Calu3 (cell line): ENCODE measurements at regions not wholly inside any gene's neighbourhood (a gene's known extent, or its start where the extent isn't known, plus 50 kb on each side); places are given as distances from the start of the nearest gene placed in this dataset.

ENCODE experiments used
- BruUV-seq: library from RNA; stranded (reverse); fragments of 400-500 nt; replicated peaks from 2 replicates; lab custom pipeline; 2021; lab: Mats Ljungman, UMichigan
- CTCF ChIA-PET: fragments of 300-600 bp; sonication (Branson Sonifier 250); formaldehyde crosslinking; loops from one replicate; lab custom pipeline; 2022; ENCODE audit warnings: antibody characterized with exemption; lab: Charles Lee
- DNase-seq: peaks from one replicate; pipeline ENCODE4 v3.0.0; 2022
- H3K27ac Mint-ChIP-seq: one replicate; pipeline ENCODE4 v1.8.0; 2022; ENCODE audit warnings: mixed read lengths; ENCODE audit not compliant: unreplicated experiment
- H3K27me3 Mint-ChIP-seq: one replicate; pipeline ENCODE4 v1.8.0; 2022; ENCODE audit warnings: mixed read lengths; ENCODE audit not compliant: unreplicated experiment
- H3K36me3 Mint-ChIP-seq: one replicate; pipeline ENCODE4 v1.8.0; 2022; ENCODE audit warnings: mild to moderate bottlenecking, moderate library complexity, mixed read lengths; ENCODE audit not compliant: insufficient read depth, unreplicated experiment
- H3K4me1 Mint-ChIP-seq: one replicate; pipeline ENCODE4 v1.8.0; 2022; ENCODE audit warnings: mild to moderate bottlenecking, low read depth, mixed read lengths; ENCODE audit not compliant: unreplicated experiment
- H3K4me3 Mint-ChIP-seq: one replicate; pipeline ENCODE4 v1.8.0; 2022; ENCODE audit warnings: mild to moderate bottlenecking, low read depth, moderate library complexity, mixed read lengths; ENCODE audit not compliant: unreplicated experiment
- H3K9me3 Mint-ChIP-seq: one replicate; pipeline ENCODE4 v1.8.0; 2022; ENCODE audit warnings: low read depth, mixed read lengths; ENCODE audit not compliant: unreplicated experiment
- CTCF ChIP-seq: fragments of 200-600 bp; IDR thresholded peaks from one replicate; pipeline ENCODE4 v1.8.0; 2022; ENCODE audit warnings: antibody characterized with exemption; ENCODE audit not compliant: unreplicated experiment
- intact Hi-C: fragments of 100-400 bp; cut with micrococcal nuclease; formaldehyde crosslinking; loops from one replicate; pipeline ENCODE4 v1.10.0; 2022; ENCODE audit not compliant: unreplicated experiment

DNA sequence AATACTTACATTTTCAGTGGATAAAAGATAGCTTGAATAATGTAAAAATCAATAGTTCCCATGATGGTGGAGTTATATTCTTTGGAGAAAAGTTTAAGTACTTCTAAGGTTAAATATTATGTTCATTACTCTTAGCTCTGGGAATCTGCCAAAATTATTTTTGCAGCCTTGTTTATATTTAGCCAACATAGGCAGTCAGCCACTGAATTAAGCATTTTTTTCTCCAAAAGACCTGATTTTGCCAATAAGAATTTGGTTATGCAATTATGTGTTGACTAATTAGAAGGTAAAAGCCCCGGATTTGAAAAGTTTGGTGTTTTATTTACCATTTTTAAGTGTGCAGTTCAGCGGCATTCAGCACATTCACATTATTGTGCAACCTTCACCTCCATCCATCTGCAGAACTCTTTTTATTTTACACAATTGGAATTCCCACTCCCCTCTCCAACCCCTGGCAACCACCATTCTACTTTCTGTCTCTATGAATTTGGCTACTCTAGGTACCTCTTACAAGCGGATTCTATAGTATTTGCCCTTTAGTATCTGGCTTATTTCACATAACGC is 90.1 kb upstream of the C1QTNF9B start:
- Mint-ChIP-seq H3K9me3 (no peaks in the 10 kb centered on the region), H3K27me3 (peaks cover 29% of the 10 kb centered on the region), H3K27ac (no peak overlapping the region), H3K4me1 (peaks cover 5% of the 10 kb centered on the region), H3K36me3 (no peaks in the 10 kb centered on the region), H3K4me3 (no peak overlapping the region)
- no peak for TF ChIP-seq CTCF
- BruUV-seq = no TSS peak
- DNase-seq = no peak
- intact Hi-C loops = no loop called here
- CTCF ChIA-PET = no interaction called here

- Mint-ChIP-seq H3K36me3 (no peaks in the 10 kb centered on the region), H3K4me1 (peaks cover 5% of the 10 kb centered on the region), H3K27ac (no peak overlapping the region), H3K27me3 (peaks cover 30% of the 10 kb centered on the region), H3K9me3 (no peaks in the 10 kb centered on the region), H3K4me3 (no peak overlapping the region)
- intact Hi-C loops = no loop called here
- no peak for DNase-seq
- no TSS peak for BruUV-seq
- CTCF ChIA-PET = no interaction called here
- TF ChIP-seq CTCF = no peak
Measured at GRCh38 chr13:23988546-23989122, 91.3 kb upstream of the C1QTNF9B start.

DNA sequence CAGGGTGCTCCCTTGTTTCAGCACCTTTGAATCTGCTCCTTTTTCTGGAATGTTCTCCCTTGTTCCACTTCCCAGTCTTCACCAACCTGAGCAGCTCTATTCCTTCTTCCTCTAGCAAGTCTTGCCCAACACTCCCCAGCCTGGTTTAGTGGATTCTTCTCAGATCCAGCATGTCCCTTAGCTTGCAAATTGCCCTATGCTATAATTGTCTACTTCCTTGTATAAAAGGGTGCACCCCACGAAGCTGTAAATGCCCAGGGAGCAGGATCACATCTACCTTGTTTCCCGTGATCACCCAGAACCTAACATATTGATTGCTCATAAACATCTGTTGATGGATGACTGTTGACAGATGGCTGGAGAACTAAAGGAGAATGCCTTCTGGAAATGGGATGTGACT is 93.2 kb upstream of the C1QTNF9B start:
- no peak for DNase-seq
- H3K4me1 Mint-ChIP-seq = no peaks in the 10 kb centered on the region
- CTCF ChIA-PET = no interaction called here
- H3K27ac Mint-ChIP-seq = no peak overlapping the region
- TF ChIP-seq CTCF = no peak
- BruUV-seq = no TSS peak
- H3K36me3 Mint-ChIP-seq = no peaks in the 10 kb centered on the region
- H3K4me3 Mint-ChIP-seq = no peak overlapping the region
- peaks cover 36% of the 10 kb centered on the region for H3K27me3 Mint-ChIP-seq
- no peaks in the 10 kb centered on the region for H3K9me3 Mint-ChIP-seq
- intact Hi-C loops = no loop called here

GRCh38 chr13:23991119-23991518 is 93.8 kb upstream of the C1QTNF9B start:
- Mint-ChIP-seq H3K27me3 (peaks cover 30% of the 10 kb centered on the region), H3K36me3 (no peaks in the 10 kb centered on the region), H3K27ac (no peak overlapping the region), H3K4me3 (no peak overlapping the region), H3K9me3 (no peaks in the 10 kb centered on the region), H3K4me1 (no peaks in the 10 kb centered on the region)
- TF ChIP-seq CTCF = no peak
- DNase-seq = no peak
- BruUV-seq = no TSS peak
- intact Hi-C loops = no loop called here
- CTCF ChIA-PET = no interaction called here
